VCaP (cell line): ENCODE measurements at regions not wholly inside any gene's neighbourhood (a gene's known extent, or its start where the extent isn't known, plus 50 kb on each side); places are given as distances from the start of the nearest gene placed in this dataset.

ENCODE experiments used
- H3K27ac ChIP-seq: fragments of 450-650 bp; 2 replicates; pipeline ENCODE4 v1.5.1; 2017
- CTCF ChIP-seq: fragments of 450-650 bp; conservative IDR thresholded peaks from 2 replicates; pipeline ENCODE4 v1.5.1; 2017; ENCODE audit warnings: mild to moderate bottlenecking, moderate library complexity

DNA sequence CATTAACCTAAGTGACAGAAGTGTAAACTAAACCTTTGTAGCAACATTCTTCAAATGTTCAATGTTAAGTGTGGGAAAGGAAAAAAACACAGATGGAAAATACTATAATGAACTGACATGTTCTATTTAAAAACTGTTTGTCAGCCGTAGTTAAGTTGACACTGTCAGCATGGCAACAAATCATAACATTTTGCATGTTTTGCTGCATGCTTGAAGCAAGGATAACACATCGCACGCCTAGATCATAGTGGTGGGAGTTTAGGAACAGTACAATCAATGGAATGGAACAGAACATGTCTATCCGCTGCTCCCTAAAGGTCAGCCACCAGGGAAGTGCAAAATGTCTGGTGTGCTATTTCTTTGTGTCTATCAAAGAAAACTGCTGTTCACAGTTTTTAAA, 62.5 kb upstream of the ESRRG start:
- no peak overlapping the region for H3K27ac ChIP-seq
- no peak for TF ChIP-seq CTCF

GRCh38 chr1:216785221-216785620, 62.0 kb upstream of the ESRRG start:
- no peak for TF ChIP-seq CTCF
- no peak overlapping the region for H3K27ac ChIP-seq

- TF ChIP-seq CTCF = no peak
- no peak overlapping the region for H3K27ac ChIP-seq
Measured at GRCh38 chr1:216779686-216780085, 56.5 kb upstream of the ESRRG start.

- H3K27ac ChIP-seq = no peak overlapping the region
- TF ChIP-seq CTCF = no peak
Measured at GRCh38 chr1:216778737-216779136, 55.5 kb upstream of the ESRRG start.

DNA sequence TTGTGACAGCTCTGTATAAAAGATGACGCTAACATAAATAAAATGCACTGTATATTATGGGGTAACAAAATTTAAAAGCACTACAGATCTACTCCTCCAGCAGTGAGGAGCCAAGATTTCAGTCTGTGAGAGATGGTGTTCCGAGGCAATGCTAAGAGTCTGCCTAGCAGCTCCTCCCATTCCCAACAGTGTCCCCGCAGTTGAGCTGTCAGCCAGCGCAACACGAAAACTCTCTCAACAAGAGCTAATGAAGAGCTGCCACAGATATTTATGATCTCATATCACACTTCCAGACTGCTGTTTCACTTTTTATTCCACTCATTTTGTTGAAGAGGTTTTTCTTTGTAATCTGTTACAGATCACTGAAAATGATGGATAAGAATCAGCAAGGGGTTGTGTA, 53.9 kb upstream of the ESRRG start:
- no peak overlapping the region for H3K27ac ChIP-seq
- no peak for TF ChIP-seq CTCF
